ENCODE measurements at regions not wholly inside any gene's neighbourhood (a gene's known extent, or its start where the extent isn't known, plus 50 kb on each side); places are given as distances from the start of the nearest gene placed in this dataset.

DNA sequence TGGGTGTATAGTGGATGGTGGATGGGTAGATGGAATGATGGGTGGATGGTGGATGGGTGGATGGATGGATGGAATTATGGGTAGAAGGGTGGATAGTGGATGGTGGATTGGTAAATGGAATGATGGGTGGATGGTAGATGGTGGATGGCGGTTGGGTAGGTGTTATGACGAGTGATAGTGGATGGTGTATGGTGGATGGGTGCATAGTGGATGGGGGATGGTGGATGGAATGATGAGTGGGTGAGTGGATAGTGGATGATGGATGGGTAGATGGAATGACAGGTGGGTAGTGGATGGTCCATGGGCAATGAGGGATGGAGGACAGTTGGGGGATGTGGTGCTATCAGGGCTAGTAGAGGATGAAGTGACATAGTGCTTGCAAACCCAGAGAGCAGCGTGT, 182.4 kb downstream of the BRD1 start:
- TF ChIP-seq BACH2 (CRISPR knock-in tag; IDR thresholded peaks at IDR 0.05; ENCODE audit: borderline replicate concordance) (no peak), GLIS3 (CRISPR knock-in tag; IDR thresholded peaks at IDR 0.05) (no peak), PPARA (CRISPR knock-in tag; IDR thresholded peaks at IDR 0.05; ENCODE audit: borderline replicate concordance) (no peak), ZNF70 (CRISPR knock-in tag; IDR thresholded peaks at IDR 0.05) (no peak), RARB (CRISPR knock-in tag; IDR thresholded peaks at IDR 0.05) (no peak), ZNF8 (CRISPR knock-in tag; IDR thresholded peaks at IDR 0.05) (no peak), SNAI2 (CRISPR knock-in tag; IDR thresholded peaks at IDR 0.05) (no peak)

Measured in SK-N-SH treated with all-trans-retinoic acid at 6 μM for 48 hours (cell line).